Endothelial cell of umbilical vein (primary cell): ENCODE measurements at regions not wholly inside any gene's neighbourhood (a gene's known extent, or its start where the extent isn't known, plus 50 kb on each side); places are given as distances from the start of the nearest gene placed in this dataset.

Experiments used
- BruUV-seq: library from RNA; stranded (reverse); fragments of 400-500 nt; replicated peaks from 2 replicates; lab custom pipeline; 2021; lab: Mats Ljungman, UMichigan
- CTCF ChIA-PET: fragments of 300-600, 350-600 bp; sonication (Branson Sonifier 250); formaldehyde crosslinking; loops from one replicate; lab custom pipeline; 2021; ENCODE audit warnings: antibody characterized with exemption, inconsistent platforms; lab: Charles Lee
- POLR2A ChIA-PET: fragments of 300-600, 350-600 bp; sonication (Branson Sonifier 250); formaldehyde crosslinking; loops from one replicate; lab custom pipeline; 2021; ENCODE audit warnings: antibody characterized with exemption, inconsistent platforms; lab: Charles Lee
- DNase-seq: peaks from one replicate; pipeline ENCODE4 v3.0.0-alpha.2; 2011; ENCODE audit warnings: low read depth, low spot score
- FAIRE-seq: peaks from 2 replicates; lab custom pipeline; 2011; peaks lifted over from hg19 to GRCh38; lab: Jason Lieb, UNC
- H2AFZ ChIP-seq: 2 replicates; pipeline ENCODE4 v1.6.0; 2012; ENCODE audit warnings: low read depth, low read length, control low read depth, inconsistent platforms
- H3K27ac ChIP-seq: 2 replicates; pipeline ENCODE4 v1.5.1; 2011; ENCODE audit warnings: low read depth, mild to moderate bottlenecking, control low read depth, low read length, moderate library complexity; ENCODE audit not compliant: insufficient read depth
- H3K27me3 ChIP-seq, 2 experiments: 2 replicates each; pipeline versions ENCODE4 v1.6.0 to v1.6.1; 2011; ENCODE audit warnings: low read length in 2 of 2, mixed read lengths in 1 of 2; ENCODE audit not compliant: control insufficient read depth in 2 of 2, insufficient read depth in 2 of 2
- H3K36me3 ChIP-seq, 2 experiments: 2 replicates in 1 of 2; 3 replicates in 1 of 2; pipeline ENCODE4 v1.5.1; 2011; ENCODE audit warnings: low read length in 2 of 2, mild to moderate bottlenecking in 1 of 2, moderate library complexity in 1 of 2; ENCODE audit not compliant: control insufficient read depth in 2 of 2, insufficient read depth in 2 of 2; ENCODE audit errors: extremely low read depth in 1 of 2
- H3K4me1 ChIP-seq: 3 replicates; pipeline ENCODE4 v1.5.1; 2011; ENCODE audit warnings: mild to moderate bottlenecking, low read length; ENCODE audit not compliant: control insufficient read depth, insufficient read depth; ENCODE audit errors: extremely low read depth
- H3K4me2 ChIP-seq: 2 replicates; pipeline ENCODE4 v1.6.1; 2011; ENCODE audit warnings: low read length, control low read depth, mixed read lengths; ENCODE audit not compliant: insufficient read depth
- H3K4me3 ChIP-seq, 3 experiments: fragments of 200-600 bp in 1 of 3; sonication (generic), shearing (Covaris generic) in 1 of 3; replicated peaks in 1 of 3; 2 replicates each; pipeline ENCODE4 v1.5.1; 2011 to 2016; ENCODE audit warnings: control low read depth in 3 of 3, low read length in 3 of 3, mild to moderate bottlenecking in 2 of 3, inconsistent platforms in 1 of 3, low read depth in 1 of 3, moderate library complexity in 1 of 3; ENCODE audit not compliant: insufficient read depth in 1 of 3
- H3K79me2 ChIP-seq: 2 replicates; pipeline ENCODE4 v1.6.0; 2012; ENCODE audit warnings: low read length, inconsistent platforms; ENCODE audit not compliant: control insufficient read depth, insufficient read depth
- H3K9ac ChIP-seq: replicated peaks from 2 replicates; pipeline ENCODE3; 2011; ENCODE audit warnings: low read length, control low read depth; ENCODE audit not compliant: insufficient read depth; ENCODE audit errors: extremely low read depth
- H3K9me1 ChIP-seq: replicated peaks from 3 replicates; pipeline ENCODE4 v1.6.0; 2011; ENCODE audit warnings: mild to moderate bottlenecking, low read length; ENCODE audit not compliant: control insufficient read depth, insufficient read depth; ENCODE audit errors: extremely low read depth
- H3K9me3 ChIP-seq: replicated peaks from 2 replicates; pipeline ENCODE4 v1.5.1; 2012; ENCODE audit warnings: low read length, inconsistent platforms; ENCODE audit not compliant: control insufficient read depth, insufficient read depth
- H4K20me1 ChIP-seq: replicated peaks from 2 replicates; pipeline ENCODE3; 2011; ENCODE audit warnings: mild to moderate bottlenecking, low read length; ENCODE audit not compliant: control insufficient read depth, insufficient read depth; ENCODE audit errors: extremely low read depth
- CTCF ChIP-seq, 2 donors: IDR thresholded peaks; 1 replicate in 1 of 2; 2 replicates in 1 of 2; pipeline ENCODE4 v1.5.1; 2011; ENCODE audit warnings: low read length in 2 of 2, mild to moderate bottlenecking in 2 of 2, moderate library complexity in 2 of 2, control low read depth in 1 of 2, inconsistent platforms in 1 of 2, low read depth in 1 of 2; ENCODE audit not compliant: insufficient read depth in 1 of 2; ENCODE audit errors: extremely low read depth in 1 of 2
- EZH2 ChIP-seq: IDR thresholded peaks from 2 replicates; pipeline ENCODE4 v1.6.1; 2012; ENCODE audit warnings: borderline replicate concordance, low read depth, mild to moderate bottlenecking, moderate library complexity, low read length, inconsistent platforms; ENCODE audit not compliant: severe bottlenecking
- FOS ChIP-seq: IDR thresholded peaks from 2 replicates; pipeline ENCODE4 v1.6.1; 2011; ENCODE audit warnings: mild to moderate bottlenecking, low read length, moderate library complexity, borderline replicate concordance; ENCODE audit not compliant: insufficient read depth
- GATA2 ChIP-seq: IDR thresholded peaks from 2 replicates; pipeline ENCODE4 v1.7.0; 2011; ENCODE audit warnings: low read depth, mild to moderate bottlenecking, moderate library complexity, mixed read lengths, low read length; ENCODE audit not compliant: insufficient read length, insufficient read depth
- JUN ChIP-seq: IDR thresholded peaks from 2 replicates; pipeline ENCODE4 v1.6.1; 2011; ENCODE audit warnings: borderline replicate concordance, low read depth; ENCODE audit not compliant: insufficient read length, insufficient read depth
- MAX ChIP-seq: IDR thresholded peaks from 2 replicates; pipeline ENCODE4 v1.6.1; 2011; ENCODE audit not compliant: insufficient read depth, insufficient read length
- MYC ChIP-seq: IDR thresholded peaks from one replicate; pipeline ENCODE4 v1.6.1; 2011; ENCODE audit warnings: mild to moderate bottlenecking, low read depth, low read length
- POLR2A ChIP-seq: IDR thresholded peaks from 2 replicates; pipeline ENCODE4 v1.6.1; 2012; ENCODE audit warnings: low read depth, mild to moderate bottlenecking, control low read depth, low read length
- POLR2AphosphoS5 ChIP-seq: IDR thresholded peaks from 2 replicates; pipeline ENCODE4 v1.6.1; 2012; ENCODE audit warnings: low read depth, mild to moderate bottlenecking, control low read depth, low read length, moderate library complexity; ENCODE audit not compliant: insufficient read depth
- dilution Hi-C: fragments of 300-500 bp; cut with MboI; formaldehyde crosslinking; loops from one replicate; pipeline ENCODE4 v1.15.0; 2019; ENCODE audit warnings: low sequenced_read_pairs; ENCODE audit not compliant: extremely low pct_ligation_motif_present
- intact Hi-C: fragments of 100-400 bp; cut with micrococcal nuclease; formaldehyde crosslinking; loops from one replicate; pipeline ENCODE4 v1.10.0; 2022

GRCh38 chr10:107424628-107425027, 260.1 kb upstream of the SORCS1 start:
- Histone ChIP-seq H2AFZ (no peak overlapping the region), H3K4me2 (no peak overlapping the region), H3K4me1 (no peaks in the 10 kb centered on the region), H3K36me3 (no peaks in the 10 kb centered on the region), H3K9me3 (no peaks in the 10 kb centered on the region), H3K4me3 (no peak overlapping the region), H4K20me1 (no peaks in the 10 kb centered on the region), H3K9ac (no peak overlapping the region), H3K27me3 (no peaks in the 10 kb centered on the region), H3K79me2 (no peaks in the 10 kb centered on the region), H3K27ac (no peak overlapping the region), H3K9me1 (no peaks in the 10 kb centered on the region)
- FAIRE-seq (no peak), DNase-seq (no peak)
- BruUV-seq, result no TSS peak
- CTCF ChIA-PET, result no interaction called here
- dilution Hi-C loops, result no loop called here
- intact Hi-C loops, result no loop called here
- TF ChIP-seq FOS (no peak), MYC (no peak), JUN (no peak), POLR2A (no peak), MAX (no peak), EZH2 (no peak), GATA2 (no peak), CTCF (IDR thresholded peaks at IDR 0.05; ENCODE audit: extremely low read depth in 1 of 2, insufficient read depth in 1 of 2, low read depth in 1 of 2, low read length in 2 of 2) (no peak), POLR2AphosphoS5 (no peak)
- POLR2A ChIA-PET, result no interaction called here
